ENCODE measurements at regions not wholly inside any gene's neighbourhood (a gene's known extent, or its start where the extent isn't known, plus 50 kb on each side); places are given as distances from the start of the nearest gene placed in this dataset.

- Histone ChIP-seq H3K27me3 (ENCODE audit: control insufficient read depth, insufficient read depth, low read length) (no peaks in the 10 kb centered on the region), H3K79me2 (ENCODE audit: control insufficient read depth, insufficient read depth, low read length) (no peaks in the 10 kb centered on the region), H2AFZ (ENCODE audit: low read length) (no peak overlapping the region), H3K27ac (ENCODE audit: insufficient read depth, low read length) (no peak overlapping the region), H3K9ac (ENCODE audit: insufficient read depth, low read length) (no peak overlapping the region), H3K9me3 (ENCODE audit: control insufficient read depth, insufficient read depth, low read depth, low read length) (no peaks in the 10 kb centered on the region), H3K4me3 (replicated peaks in 1 of 4; ENCODE audit: control extremely low read depth in 1 of 4, insufficient read depth in 1 of 4, low read depth in 3 of 4, low read length in 4 of 4) (no peak overlapping the region), H3K4me1 (ENCODE audit: control insufficient read depth, extremely low read depth, insufficient read depth, low read length) (peaks cover 10% of the 10 kb centered on the region), H3K36me3 (ENCODE audit: control insufficient read depth, insufficient read depth, low read length) (no peaks in the 10 kb centered on the region), H3K4me2 (ENCODE audit: extremely low read depth, insufficient read depth, low read length) (no peak overlapping the region), H4K20me1 (ENCODE audit: control insufficient read depth, extremely low read depth, insufficient read depth, low read length) (no peaks in the 10 kb centered on the region)
- no peak for TF ChIP-seq EZH2 (IDR thresholded peaks at IDR 0.05; ENCODE audit: low read length, missing control alignments)
- TF ChIP-seq, protein P1, sequence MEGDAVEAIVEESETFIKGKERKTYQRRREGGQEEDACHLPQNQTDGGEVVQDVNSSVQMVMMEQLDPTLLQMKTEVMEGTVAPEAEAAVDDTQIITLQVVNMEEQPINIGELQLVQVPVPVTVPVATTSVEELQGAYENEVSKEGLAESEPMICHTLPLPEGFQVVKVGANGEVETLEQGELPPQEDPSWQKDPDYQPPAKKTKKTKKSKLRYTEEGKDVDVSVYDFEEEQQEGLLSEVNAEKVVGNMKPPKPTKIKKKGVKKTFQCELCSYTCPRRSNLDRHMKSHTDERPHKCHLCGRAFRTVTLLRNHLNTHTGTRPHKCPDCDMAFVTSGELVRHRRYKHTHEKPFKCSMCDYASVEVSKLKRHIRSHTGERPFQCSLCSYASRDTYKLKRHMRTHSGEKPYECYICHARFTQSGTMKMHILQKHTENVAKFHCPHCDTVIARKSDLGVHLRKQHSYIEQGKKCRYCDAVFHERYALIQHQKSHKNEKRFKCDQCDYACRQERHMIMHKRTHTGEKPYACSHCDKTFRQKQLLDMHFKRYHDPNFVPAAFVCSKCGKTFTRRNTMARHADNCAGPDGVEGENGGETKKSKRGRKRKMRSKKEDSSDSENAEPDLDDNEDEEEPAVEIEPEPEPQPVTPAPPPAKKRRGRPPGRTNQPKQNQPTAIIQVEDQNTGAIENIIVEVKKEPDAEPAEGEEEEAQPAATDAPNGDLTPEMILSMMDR (conservative IDR thresholded peaks at IDR 0.05 in 1 of 2, IDR thresholded peaks at IDR 0.05 in 1 of 2; ENCODE audit: low read depth in 1 of 2, low read length in 2 of 2) = no peak
- peak in 1 of 2 donors; percentile 56 for DNase-seq (ENCODE audit: low read depth in 2 of 2)
These were observed 68.7 kb upstream of the RAD23B start for GRCh38 chr9:107214381-107214780.

- no peaks in the 10 kb centered on the region for H3K36me3 ChIP-seq (ENCODE audit: control insufficient read depth, insufficient read depth, low read length)
- no peak overlapping the region for H3K9ac ChIP-seq (ENCODE audit: insufficient read depth, low read length)
- H3K4me1 ChIP-seq (ENCODE audit: control insufficient read depth, extremely low read depth, insufficient read depth, low read length) = peaks cover 10% of the 10 kb centered on the region
- H3K27me3 ChIP-seq (ENCODE audit: control insufficient read depth, insufficient read depth, low read length) = no peaks in the 10 kb centered on the region
- no peaks in the 10 kb centered on the region for H4K20me1 ChIP-seq (ENCODE audit: control insufficient read depth, extremely low read depth, insufficient read depth, low read length)
- no peak overlapping the region for H3K4me3 ChIP-seq (replicated peaks in 1 of 4; ENCODE audit: control extremely low read depth in 1 of 4, insufficient read depth in 1 of 4, low read depth in 3 of 4, low read length in 4 of 4)
- H3K79me2 ChIP-seq (ENCODE audit: control insufficient read depth, insufficient read depth, low read length) = no peaks in the 10 kb centered on the region
- peak; percentile 9 to 65 for DNase-seq (ENCODE audit: low read depth in 2 of 2)
- H3K27ac ChIP-seq (ENCODE audit: insufficient read depth, low read length) = no peak overlapping the region
- H3K9me3 ChIP-seq (ENCODE audit: control insufficient read depth, insufficient read depth, low read depth, low read length) = no peaks in the 10 kb centered on the region
- no peak overlapping the region for H3K4me2 ChIP-seq (ENCODE audit: extremely low read depth, insufficient read depth, low read length)
- no peak overlapping the region for H2AFZ ChIP-seq (ENCODE audit: low read length)
- TF ChIP-seq EZH2 (IDR thresholded peaks at IDR 0.05; ENCODE audit: low read length, missing control alignments) = no peak
- TF ChIP-seq, protein P1 (conservative IDR thresholded peaks at IDR 0.05 in 1 of 2, IDR thresholded peaks at IDR 0.05 in 1 of 2; ENCODE audit: low read depth in 1 of 2, low read length in 2 of 2) = no peak
These were observed 68.2 kb upstream of the RAD23B start for GRCh38 chr9:107214915-107215314.

GRCh38 chr9:107215381-107215780 is 67.7 kb upstream of the RAD23B start:
- no peak overlapping the region for H3K4me2 ChIP-seq (ENCODE audit: extremely low read depth, insufficient read depth, low read length)
- H3K9ac ChIP-seq (ENCODE audit: insufficient read depth, low read length) = no peak overlapping the region
- H3K27me3 ChIP-seq (ENCODE audit: control insufficient read depth, insufficient read depth, low read length) = no peaks in the 10 kb centered on the region
- DNase-seq (ENCODE audit: low read depth in 2 of 2) = peak in 1 of 2 donors; percentile 79
- no peak for TF ChIP-seq EZH2 (IDR thresholded peaks at IDR 0.05; ENCODE audit: low read length, missing control alignments)
- TF ChIP-seq, protein P1 (conservative IDR thresholded peaks at IDR 0.05 in 1 of 2, IDR thresholded peaks at IDR 0.05 in 1 of 2; ENCODE audit: low read depth in 1 of 2, low read length in 2 of 2) = no peak
- no peaks in the 10 kb centered on the region for H3K79me2 ChIP-seq (ENCODE audit: control insufficient read depth, insufficient read depth, low read length)
- no peak overlapping the region for H3K27ac ChIP-seq (ENCODE audit: insufficient read depth, low read length)
- H3K9me3 ChIP-seq (ENCODE audit: control insufficient read depth, insufficient read depth, low read depth, low read length) = no peaks in the 10 kb centered on the region
- no peak overlapping the region for H3K4me3 ChIP-seq (replicated peaks in 1 of 4; ENCODE audit: control extremely low read depth in 1 of 4, insufficient read depth in 1 of 4, low read depth in 3 of 4, low read length in 4 of 4)
- no peak overlapping the region for H2AFZ ChIP-seq (ENCODE audit: low read length)
- H3K4me1 ChIP-seq (ENCODE audit: control insufficient read depth, extremely low read depth, insufficient read depth, low read length) = peaks cover 10% of the 10 kb centered on the region
- no peaks in the 10 kb centered on the region for H3K36me3 ChIP-seq (ENCODE audit: control insufficient read depth, insufficient read depth, low read length)
- no peaks in the 10 kb centered on the region for H4K20me1 ChIP-seq (ENCODE audit: control insufficient read depth, extremely low read depth, insufficient read depth, low read length)
